Left kidney (tissue), 1 donor: ENCODE measurements at regions not wholly inside any gene's neighbourhood (a gene's known extent, or its start where the extent isn't known, plus 50 kb on each side); places are given as distances from the start of the nearest gene placed in this dataset.
"Not testable (repeated sequence)": the region's sequence is repeated elsewhere in the genome, so short reads cannot be mapped to it uniquely, and the experiment has no call there.

ENCODE experiments used
- DNase-seq: peaks from one replicate; pipeline ENCODE4 v3.0.0-alpha.2; 2013

DNA sequence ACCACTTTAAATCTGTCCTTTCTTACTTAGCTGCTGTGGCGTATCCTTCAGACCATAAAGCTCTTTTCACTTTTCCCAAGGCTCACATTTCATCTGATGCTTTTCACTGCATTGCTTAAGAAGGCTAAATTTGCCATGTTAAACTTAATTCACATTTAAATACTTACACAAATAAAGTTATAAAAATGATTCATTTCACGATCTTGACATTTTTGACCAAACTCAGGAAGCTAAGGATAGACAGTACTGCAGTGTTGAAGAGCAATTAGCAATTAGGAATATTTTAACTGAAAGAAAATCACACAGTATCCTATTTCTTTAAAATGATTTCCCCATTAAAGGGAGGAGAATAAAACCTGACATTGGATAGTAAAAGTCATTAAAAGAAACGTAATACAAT, 1038.6 kb downstream of the STPG2 start:
- DNase-seq: peak; percentile 49

DNA sequence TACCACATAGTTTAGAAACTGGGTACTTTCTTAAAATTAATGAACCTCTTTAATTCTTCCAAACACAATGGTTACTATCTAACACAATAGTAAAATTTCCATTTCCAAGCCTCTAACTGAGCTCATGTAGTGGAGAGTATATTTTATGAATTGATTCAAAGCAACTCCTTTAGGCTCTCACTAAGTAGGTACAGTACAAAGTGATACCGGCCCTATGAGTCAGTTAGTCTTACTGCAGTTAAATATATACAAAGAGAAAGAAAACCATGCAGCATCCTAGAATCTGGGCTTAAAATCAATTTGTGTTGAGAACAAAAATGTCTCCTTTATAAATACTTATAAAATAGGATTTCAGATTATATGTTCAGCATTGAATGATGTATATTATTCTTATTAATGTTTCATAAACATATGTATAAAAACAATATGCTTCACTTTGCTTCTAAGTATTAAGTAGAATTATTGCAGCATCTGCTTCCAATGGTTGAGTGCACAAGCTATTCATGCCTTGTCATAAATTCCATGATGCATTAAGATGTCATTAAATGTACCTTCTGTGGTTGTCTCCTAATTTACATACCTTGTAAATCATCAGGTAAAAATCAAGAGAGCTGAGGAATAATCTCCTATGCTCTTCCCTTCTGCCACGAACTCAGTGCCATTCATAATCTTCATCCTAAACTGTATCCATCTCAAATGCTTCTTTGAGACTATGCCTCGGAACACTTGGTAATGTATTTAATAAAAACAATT, 1037.8 kb downstream of the STPG2 start:
- DNase-seq: no peak

DNA sequence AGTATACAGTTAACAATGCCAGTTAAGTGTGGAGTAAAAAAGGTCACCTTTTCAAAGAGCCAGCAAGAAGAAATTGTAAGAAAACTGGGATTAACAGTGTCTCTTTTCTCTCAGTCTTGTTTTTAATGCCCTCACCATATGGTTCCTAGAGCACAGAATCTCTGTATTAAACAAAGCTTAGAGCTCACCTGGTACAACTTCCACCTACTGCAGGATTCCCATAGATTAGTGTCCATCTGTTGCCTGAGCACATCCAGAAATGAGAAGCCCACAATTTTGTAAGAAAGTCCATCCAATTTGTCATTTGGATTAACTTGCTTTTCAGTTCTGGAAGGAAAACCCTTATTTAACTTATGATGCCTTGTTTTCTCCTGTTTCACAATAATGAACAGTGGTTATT, 1037.1 kb downstream of the STPG2 start:
- DNase-seq: no peak

- DNase-seq: no peak
These were observed 1032.8 kb downstream of the STPG2 start for GRCh38 chr4:97110506-97110905.

GRCh38 chr4:97116511-97116910, 1026.8 kb downstream of the STPG2 start:
- no peak for DNase-seq

DNA sequence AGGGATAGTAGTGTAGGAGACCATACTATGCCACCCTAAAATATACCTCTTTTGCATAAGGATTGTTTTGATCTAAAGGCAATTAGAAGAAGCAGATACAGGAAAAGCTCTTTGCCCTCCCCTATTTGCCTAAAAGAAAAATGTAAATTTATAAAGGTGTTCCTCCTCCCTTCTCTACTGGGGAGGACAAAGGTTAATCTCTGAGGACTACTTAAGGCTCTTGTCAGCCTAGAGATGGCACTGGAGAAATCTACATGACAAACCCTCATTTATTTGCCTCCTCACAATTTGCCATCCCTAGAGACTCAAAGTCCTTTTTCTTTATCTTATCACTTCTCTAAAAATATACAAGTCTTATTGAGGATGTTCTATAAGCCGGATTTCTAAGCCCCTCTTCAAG, 1021.8 kb downstream of the STPG2 start:
- no peak for DNase-seq

DNA sequence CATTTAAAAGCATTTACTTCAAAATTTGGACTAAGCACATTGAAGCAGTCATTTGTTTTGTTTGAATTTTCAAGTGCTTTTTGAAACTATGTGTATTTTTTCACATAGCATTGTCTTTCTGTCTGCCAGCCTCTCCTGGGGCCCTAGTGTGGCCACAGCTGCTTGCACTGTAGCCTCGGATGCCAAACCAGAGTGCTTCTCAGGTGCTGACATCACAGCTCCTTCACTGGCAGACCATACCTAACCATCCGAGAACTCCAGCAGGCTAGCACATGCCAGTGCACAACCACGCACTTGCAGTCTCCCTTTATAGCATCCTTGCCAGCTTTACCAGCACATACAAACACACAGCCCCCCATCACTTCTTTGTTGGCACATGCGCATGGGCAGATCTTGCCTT, 1019.7 kb downstream of the STPG2 start:
- no peak for DNase-seq

DNA sequence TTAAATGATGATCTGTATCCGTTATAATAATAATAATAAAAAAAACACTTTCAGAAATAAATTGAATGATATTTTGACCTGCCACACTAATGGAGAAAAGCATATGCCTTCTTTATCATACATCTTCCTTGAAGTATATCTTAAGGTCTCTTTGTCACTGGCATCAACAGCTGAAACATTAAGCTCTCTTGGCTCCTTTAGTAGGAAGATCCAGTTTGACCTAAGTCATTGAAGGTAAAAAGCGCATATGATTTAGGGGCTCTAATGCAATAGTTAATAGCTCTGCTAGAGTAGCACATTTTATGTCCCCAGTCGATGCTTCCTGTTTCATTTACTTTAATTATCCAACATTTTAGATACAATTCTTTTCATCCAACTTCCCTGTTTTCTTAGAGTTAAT, 1010.8 kb downstream of the STPG2 start:
- no peak for DNase-seq

DNA sequence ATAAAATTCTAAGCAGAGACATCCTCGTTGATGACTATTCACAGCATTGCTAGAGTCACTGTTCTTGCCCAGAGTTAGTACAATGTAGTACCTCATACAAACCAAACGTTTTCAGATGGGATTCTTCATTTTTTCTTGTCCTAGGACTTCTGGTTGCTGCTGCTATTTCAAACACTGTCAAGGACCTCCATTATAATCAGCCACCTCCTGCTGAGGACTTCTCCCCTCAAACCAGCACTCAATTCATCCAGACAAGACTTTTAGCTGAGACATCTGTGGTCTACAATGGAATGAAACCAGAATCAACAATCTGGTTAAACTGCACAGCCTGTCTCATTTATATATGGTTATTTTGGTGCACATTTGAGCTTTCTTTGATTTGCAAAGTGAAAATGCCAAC, 1008.8 kb downstream of the STPG2 start:
- DNase-seq: no peak

GRCh38 chr4:97139791-97140190, 1003.5 kb downstream of the STPG2 start:
- DNase-seq: no peak

DNA sequence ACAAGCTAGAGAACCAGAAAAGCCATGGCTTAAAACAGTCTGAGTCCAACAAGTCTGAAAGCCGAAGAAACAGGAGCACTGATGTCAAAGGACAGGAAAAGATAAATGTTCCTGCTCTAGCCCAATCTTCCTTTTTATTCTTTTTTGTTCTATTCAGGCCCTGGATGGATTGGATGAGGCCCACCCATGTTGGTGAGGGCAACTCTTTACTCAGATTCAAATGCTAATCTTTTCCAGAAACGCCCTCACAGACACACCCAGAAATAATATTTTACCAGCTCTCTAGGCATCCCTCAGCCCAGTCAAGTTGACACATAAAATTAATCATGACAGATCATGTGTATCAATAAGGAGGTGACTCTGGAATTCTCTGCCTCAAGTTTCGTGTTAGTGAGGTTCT, 1002.7 kb downstream of the STPG2 start:
- no peak for DNase-seq

DNA sequence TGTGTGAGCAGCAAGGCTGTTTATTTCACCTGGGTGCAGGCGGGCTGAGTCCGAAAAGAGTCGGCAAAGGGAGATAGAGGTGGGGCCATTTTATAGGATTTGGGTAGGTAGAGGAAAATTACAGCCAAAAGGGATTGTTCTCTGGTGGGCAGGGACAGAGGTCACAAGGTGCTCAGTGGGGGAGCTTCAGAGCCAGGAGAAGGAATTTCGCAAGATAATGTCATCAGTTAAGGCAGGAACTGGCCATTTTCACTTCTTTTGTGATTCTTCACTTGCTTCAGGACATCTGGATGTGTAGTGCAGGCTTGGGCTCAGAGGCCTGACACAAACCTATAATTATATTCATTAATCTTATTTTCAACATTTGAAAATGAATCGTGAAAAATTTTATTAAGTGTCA, 1001.9 kb downstream of the STPG2 start:
- not testable (repeated sequence) for DNase-seq

DNA sequence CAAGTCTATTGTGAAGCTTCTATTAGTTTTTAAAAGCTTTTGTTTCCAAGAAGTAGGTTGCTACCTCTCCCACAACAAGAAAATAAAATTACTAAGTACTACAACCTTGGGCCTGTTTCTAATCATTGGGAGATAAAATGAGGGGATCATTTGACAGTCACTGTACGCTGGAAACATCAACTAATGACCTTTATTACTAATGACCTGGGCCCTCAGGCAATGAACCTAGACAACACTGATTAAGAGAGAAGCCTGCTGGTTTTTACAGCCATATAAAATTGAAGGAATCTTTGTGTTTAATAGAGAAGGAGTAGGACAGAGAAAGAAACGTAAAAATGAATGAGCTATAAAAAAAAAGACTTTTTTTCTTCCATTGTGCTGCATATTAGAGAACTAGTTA, 1000.9 kb downstream of the STPG2 start:
- no peak for DNase-seq

DNA sequence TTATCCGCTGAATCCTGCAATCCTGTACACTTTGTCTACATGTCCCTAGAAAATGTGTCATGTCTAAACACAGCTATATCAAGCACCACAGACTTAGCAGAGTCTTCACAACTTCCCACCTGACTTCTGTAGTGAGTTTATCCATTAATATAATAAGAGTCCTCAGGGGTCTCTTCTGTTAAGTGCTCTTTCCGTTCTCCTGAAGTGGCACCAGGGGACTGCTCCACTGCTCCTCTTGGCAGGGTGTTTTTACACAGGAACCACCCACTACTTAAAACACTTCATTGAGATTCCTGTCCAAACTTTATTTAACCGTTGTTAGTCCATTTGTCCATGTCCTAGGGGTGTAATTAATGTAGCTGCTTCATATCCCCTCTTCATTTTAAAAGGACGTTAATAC, 1000.4 kb downstream of the STPG2 start:
- no peak for DNase-seq

DNA sequence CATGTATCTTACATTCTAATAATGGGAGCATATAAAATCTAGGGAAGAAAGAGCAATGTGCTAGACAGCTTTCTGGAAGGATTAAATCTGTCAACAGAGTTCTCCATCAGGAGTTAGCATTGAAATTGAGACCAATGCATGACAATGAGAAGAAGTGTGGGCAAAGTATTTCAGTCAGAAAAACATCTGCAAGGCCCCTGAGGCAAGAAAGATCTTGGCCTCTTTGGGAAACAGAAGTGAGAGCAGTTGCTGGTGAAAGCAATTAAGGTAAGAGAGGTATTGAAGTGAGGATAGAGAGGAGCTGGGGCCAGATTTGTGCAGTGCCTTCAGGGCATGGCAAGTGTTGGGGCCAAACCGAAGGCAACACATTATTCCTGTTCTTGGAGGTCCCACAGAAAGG, 999.1 kb downstream of the STPG2 start:
- no peak for DNase-seq

DNA sequence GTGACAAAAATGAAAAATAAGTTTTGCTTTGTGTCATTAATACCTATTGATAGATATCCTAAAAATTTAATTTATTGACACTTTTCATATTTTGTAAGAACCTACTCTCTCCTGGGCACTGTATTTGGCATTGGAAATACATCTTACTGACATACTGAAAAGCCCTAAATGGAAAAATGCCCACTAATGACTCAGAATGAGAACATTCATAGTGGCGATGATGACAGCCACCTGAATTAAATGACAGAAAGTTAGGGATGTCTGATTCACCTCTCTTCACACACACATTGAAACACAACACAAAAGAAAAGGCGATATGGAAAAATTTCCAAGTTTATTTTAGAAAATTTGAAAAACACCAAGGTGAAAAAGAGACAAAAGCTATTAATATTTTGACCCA, 992.3 kb downstream of the STPG2 start:
- no peak for DNase-seq

GRCh38 chr4:97152149-97152548, 991.1 kb downstream of the STPG2 start:
- no peak for DNase-seq

GRCh38 chr4:97153042-97153441, 990.2 kb downstream of the STPG2 start:
- peak; percentile 52 for DNase-seq

DNA sequence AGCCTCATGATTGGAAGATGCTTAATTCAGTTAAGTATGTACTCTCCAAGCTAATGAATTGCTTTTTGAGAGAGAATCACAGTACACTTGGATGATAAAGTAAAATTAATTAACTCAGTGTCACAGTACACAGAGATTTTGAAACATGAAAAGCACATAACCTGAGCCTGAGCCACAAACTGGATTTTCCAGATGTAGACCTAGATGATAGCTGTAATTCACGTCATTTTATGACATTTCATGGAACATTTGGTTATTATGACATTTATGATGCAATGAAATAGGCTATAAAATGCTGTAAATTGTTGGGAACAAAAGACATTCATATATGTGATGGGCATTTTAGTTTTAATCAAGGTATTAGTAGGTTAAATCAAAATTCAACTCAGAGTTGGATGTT, 983.7 kb downstream of the STPG2 start:
- no peak for DNase-seq

GRCh38 chr4:97185233-97185632, 958.0 kb downstream of the STPG2 start:
- no peak for DNase-seq

- DNase-seq: no peak
These were observed 946.2 kb downstream of the STPG2 start for GRCh38 chr4:97197106-97197505.

GRCh38 chr4:97208749-97209148, 934.5 kb downstream of the STPG2 start:
- no peak for DNase-seq

GRCh38 chr4:97215409-97215941, 927.8 kb downstream of the STPG2 start:
- DNase-seq: no peak

DNA sequence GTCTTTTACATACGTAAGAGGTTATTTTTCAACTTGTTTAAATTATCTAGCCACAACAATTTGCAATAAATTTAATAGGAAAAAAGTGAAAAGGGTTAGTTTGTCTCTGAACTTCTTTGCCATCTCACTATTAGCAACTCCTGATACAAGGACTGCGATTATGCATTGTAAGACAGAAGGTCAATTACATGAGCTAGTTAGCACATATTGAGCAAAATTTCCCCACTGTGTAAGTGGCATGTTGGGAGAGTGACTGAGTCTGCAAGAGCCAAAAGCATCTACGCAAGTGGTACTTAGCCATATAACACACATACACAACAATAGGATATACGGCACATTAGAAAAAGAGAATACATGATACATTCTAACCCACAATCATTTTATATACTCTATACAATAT, 927.2 kb downstream of the STPG2 start:
- no peak for DNase-seq
